IMR-90 (cell line): ENCODE measurements at regions not wholly inside any gene's neighbourhood (a gene's known extent, or its start where the extent isn't known, plus 50 kb on each side); places are given as distances from the start of the nearest gene placed in this dataset.

ENCODE experiments used
- ATAC-seq: fragments of 200-7000 bp; cut with Tn5 transposase; 2 replicates; pipeline ENCODE4 v1.9.1; 2020; ENCODE audit warnings: low read depth, mild to moderate bottlenecking, moderate library complexity
- BruUV-seq: library from RNA; stranded (reverse); fragments of 400-500 nt; replicated peaks from 2 replicates; lab custom pipeline; 2021; lab: Mats Ljungman, UMichigan
- CTCF ChIA-PET: fragments of 300-600 bp; formaldehyde crosslinking; extraction: SDS; loops from one replicate; lab custom pipeline; 2021; ENCODE audit warnings: antibody characterized with exemption; lab: Yijun Ruan, JAX
- POLR2A ChIA-PET: fragments of 300-600 bp; sonication (Branson Sonifier 250); formaldehyde crosslinking; loops from one replicate; lab custom pipeline; 2022; ENCODE audit warnings: antibody characterized with exemption; ENCODE audit not compliant: unreplicated experiment; lab: Charles Lee
- DNase-seq: peaks from one replicate; pipeline ENCODE4 v3.0.0; 2013
- H2AFZ ChIP-seq: replicated peaks from 2 replicates; pipeline ENCODE3; 2013; ENCODE audit warnings: low read length, mild to moderate bottlenecking; ENCODE audit not compliant: poor library complexity
- H2AK5ac ChIP-seq: 2 replicates; pipeline ENCODE4 v1.6.1; 2013; ENCODE audit warnings: low read depth, low read length, inconsistent platforms
- H2AK9ac ChIP-seq: replicated peaks from 2 replicates; pipeline ENCODE3; 2013; ENCODE audit warnings: mild to moderate bottlenecking, low read depth, low read length, moderate library complexity; ENCODE audit not compliant: poor library complexity
- H2BK120ac ChIP-seq: 2 replicates; pipeline ENCODE4 v1.6.1; 2013; ENCODE audit warnings: low read depth, low read length, inconsistent platforms
- H2BK15ac ChIP-seq: 3 replicates; pipeline ENCODE4 v1.6.1; 2013; ENCODE audit warnings: low read depth, low read length, inconsistent platforms
- H2BK20ac ChIP-seq: 2 replicates; pipeline ENCODE4 v1.6.1; 2013; ENCODE audit warnings: low read depth, mild to moderate bottlenecking, inconsistent platforms, low read length, moderate library complexity
- H2BK5ac ChIP-seq: 2 replicates; pipeline ENCODE4 v1.6.1; 2013; ENCODE audit warnings: mild to moderate bottlenecking, low read depth, low read length, inconsistent platforms; ENCODE audit not compliant: poor library complexity, severe bottlenecking
- H3K14ac ChIP-seq: replicated peaks from 2 replicates; pipeline ENCODE4 v1.6.1; 2013; ENCODE audit warnings: low read depth, low read length, inconsistent platforms
- H3K18ac ChIP-seq: 2 replicates; pipeline ENCODE4 v1.6.1; 2013; ENCODE audit warnings: low read depth, low read length, control low read depth
- H3K23ac ChIP-seq: 2 replicates; pipeline ENCODE4 v1.6.1; 2013; ENCODE audit warnings: low read depth, low read length, inconsistent platforms
- H3K27ac ChIP-seq: 2 replicates; pipeline ENCODE4 v1.5.1; 2013; ENCODE audit warnings: mild to moderate bottlenecking, control low read depth, low read length; ENCODE audit not compliant: insufficient read depth
- H3K27me3 ChIP-seq: 2 replicates; pipeline ENCODE4 v1.6.1; 2013; ENCODE audit warnings: low read length; ENCODE audit not compliant: control insufficient read depth, insufficient read depth
- H3K36me3 ChIP-seq: 2 replicates; pipeline ENCODE4 v1.6.1; 2013; ENCODE audit warnings: low read length, mixed read lengths; ENCODE audit not compliant: control insufficient read depth, insufficient read depth
- H3K4ac ChIP-seq: 2 replicates; pipeline ENCODE4 v1.6.1; 2013; ENCODE audit warnings: low read depth, low read length, inconsistent platforms
- H3K4me1 ChIP-seq: 2 replicates; pipeline ENCODE4 v1.6.1; 2013; ENCODE audit warnings: low read length, mixed read lengths; ENCODE audit not compliant: control insufficient read depth, insufficient read depth
- H3K4me2 ChIP-seq: 2 replicates; pipeline ENCODE4 v1.6.1; 2013; ENCODE audit warnings: low read depth, mild to moderate bottlenecking, control low read depth, low read length, moderate library complexity
- H3K4me3 ChIP-seq: 2 replicates; pipeline ENCODE4 v1.5.1; 2013; ENCODE audit warnings: low read depth, mild to moderate bottlenecking, control low read depth, low read length, moderate library complexity; ENCODE audit not compliant: insufficient read depth
- H3K56ac ChIP-seq: 2 replicates; pipeline ENCODE4 v1.6.1; 2013; ENCODE audit warnings: low read length, inconsistent platforms; ENCODE audit not compliant: insufficient read depth; ENCODE audit errors: extremely low read depth
- H3K79me1 ChIP-seq, 2 experiments: 2 replicates each; pipeline ENCODE4 v1.6.1; 2013; ENCODE audit warnings: low read length in 2 of 2, inconsistent platforms in 1 of 2, low read depth in 1 of 2
- H3K9ac ChIP-seq: 2 replicates; pipeline ENCODE4 v1.6.1; 2013; ENCODE audit warnings: low read depth, low read length, control low read depth
- H3K9me1 ChIP-seq: 2 replicates; pipeline ENCODE4 v1.6.1; 2013; ENCODE audit warnings: low read length, inconsistent platforms; ENCODE audit not compliant: insufficient read depth
- H3K9me3 ChIP-seq: 2 replicates; pipeline ENCODE4 v1.6.1; 2013; ENCODE audit warnings: low read length; ENCODE audit not compliant: control insufficient read depth, insufficient read depth
- H4K20me1 ChIP-seq: 2 replicates; pipeline ENCODE4 v1.6.1; 2013; ENCODE audit warnings: low read length, inconsistent platforms; ENCODE audit not compliant: insufficient read depth
- H4K5ac ChIP-seq: 2 replicates; pipeline ENCODE4 v1.6.1; 2013; ENCODE audit warnings: mild to moderate bottlenecking, low read depth, low read length, control low read depth
- H4K8ac ChIP-seq, 2 experiments: 2 replicates each; pipeline ENCODE4 v1.6.1; 2013; ENCODE audit warnings: low read depth in 2 of 2, low read length in 2 of 2, control low read depth in 1 of 2, inconsistent platforms in 1 of 2
- H4K91ac ChIP-seq: 2 replicates; pipeline ENCODE4 v1.6.1; 2013; ENCODE audit warnings: low read depth, low read length, inconsistent platforms; ENCODE audit not compliant: insufficient read depth
- BHLHE40 ChIP-seq: fragments of 150-350 bp; IDR thresholded peaks from 2 replicates; pipeline ENCODE4 v1.6.1; 2016; ENCODE audit warnings: mild to moderate bottlenecking, low read depth, low read length
- CEBPB ChIP-seq: IDR thresholded peaks from 2 replicates; pipeline ENCODE4 v1.6.1; 2012; ENCODE audit warnings: low read depth, low read length, improper control_type of control experiment
- CHD1 ChIP-seq: IDR thresholded peaks from 2 replicates; pipeline ENCODE4 v1.6.1; 2012; ENCODE audit warnings: low read depth, low read length, improper control_type of control experiment
- FOS ChIP-seq: fragments of 150-350 bp; IDR thresholded peaks from 2 replicates; pipeline ENCODE4 v1.6.1; 2016; ENCODE audit warnings: low read depth, low read length
- MAZ ChIP-seq: IDR thresholded peaks from 2 replicates; pipeline ENCODE4 v1.6.1; 2012; ENCODE audit warnings: low read depth, mild to moderate bottlenecking, low read length, improper control_type of control experiment, moderate library complexity, borderline replicate concordance
- MXI1 ChIP-seq: IDR thresholded peaks from 2 replicates; pipeline ENCODE4 v1.6.1; 2012; ENCODE audit warnings: low read depth, mild to moderate bottlenecking, low read length, moderate library complexity, borderline replicate concordance
- RAD21 ChIP-seq: IDR thresholded peaks from 2 replicates; pipeline ENCODE4 v1.6.1; 2012; ENCODE audit warnings: low read length, improper control_type of control experiment
- RCOR1 ChIP-seq: IDR thresholded peaks from 2 replicates; pipeline ENCODE4 v1.6.1; 2012; ENCODE audit warnings: mild to moderate bottlenecking, low read length, improper control_type of control experiment; ENCODE audit not compliant: insufficient replicate concordance
- RFX5 ChIP-seq: IDR thresholded peaks from 2 replicates; pipeline ENCODE4 v1.8.0; 2012; ENCODE audit warnings: low read depth, mild to moderate bottlenecking, low read length, moderate library complexity
- SMC3 ChIP-seq: fragments of 150-350 bp; IDR thresholded peaks from 2 replicates; pipeline ENCODE4 v1.6.1; 2016; ENCODE audit warnings: low read depth, mild to moderate bottlenecking, antibody characterized with exemption, low read length, moderate library complexity
- WGBS, 2 experiments: methylation state at CpG; one replicate each; pipeline versions ENCODE4 v1.1.5 to v1.1.7; 2013; ENCODE audit warnings: missing lambda C conversion rate in 2 of 2; ENCODE audit not compliant: insufficient read length in 1 of 2; ENCODE audit errors: extremely low coverage in 2 of 2; 5-methylcytosine and 5-hydroxymethylcytosine counted together
- dilution Hi-C: fragments of 300-500 bp; cut with HindIII; formaldehyde crosslinking; loops from one replicate; pipeline ENCODE4 v1.14.3; 2018; ENCODE audit warnings: low sequenced_read_pairs; ENCODE audit not compliant: unreplicated experiment
- in situ Hi-C: fragments of 300-500 bp; cut with MboI; formaldehyde crosslinking; loops from 3 replicates; pipeline ENCODE4 v1.14.3; 2019; ENCODE audit warnings: low sequenced_read_pairs, inconsistent platforms, mixed read lengths
- intact Hi-C: fragments of 100-400 bp; cut with micrococcal nuclease; formaldehyde crosslinking; loops from 2 replicates; pipeline ENCODE4 v1.10.0; 2022
- TF ChIP-seq, protein P1 (sequence below): fragments of 150-350 bp; IDR thresholded peaks from 2 replicates; pipeline ENCODE4 v1.6.1; 2016; ENCODE audit warnings: low read depth, mild to moderate bottlenecking, low read length, moderate library complexity, borderline replicate concordance
- TF ChIP-seq, protein P2 (sequence below): conservative IDR thresholded peaks from 2 replicates; pipeline ENCODE4 v1.5.1; 2012; ENCODE audit warnings: mild to moderate bottlenecking, low read depth, low read length, improper control_type of control experiment

DNA sequence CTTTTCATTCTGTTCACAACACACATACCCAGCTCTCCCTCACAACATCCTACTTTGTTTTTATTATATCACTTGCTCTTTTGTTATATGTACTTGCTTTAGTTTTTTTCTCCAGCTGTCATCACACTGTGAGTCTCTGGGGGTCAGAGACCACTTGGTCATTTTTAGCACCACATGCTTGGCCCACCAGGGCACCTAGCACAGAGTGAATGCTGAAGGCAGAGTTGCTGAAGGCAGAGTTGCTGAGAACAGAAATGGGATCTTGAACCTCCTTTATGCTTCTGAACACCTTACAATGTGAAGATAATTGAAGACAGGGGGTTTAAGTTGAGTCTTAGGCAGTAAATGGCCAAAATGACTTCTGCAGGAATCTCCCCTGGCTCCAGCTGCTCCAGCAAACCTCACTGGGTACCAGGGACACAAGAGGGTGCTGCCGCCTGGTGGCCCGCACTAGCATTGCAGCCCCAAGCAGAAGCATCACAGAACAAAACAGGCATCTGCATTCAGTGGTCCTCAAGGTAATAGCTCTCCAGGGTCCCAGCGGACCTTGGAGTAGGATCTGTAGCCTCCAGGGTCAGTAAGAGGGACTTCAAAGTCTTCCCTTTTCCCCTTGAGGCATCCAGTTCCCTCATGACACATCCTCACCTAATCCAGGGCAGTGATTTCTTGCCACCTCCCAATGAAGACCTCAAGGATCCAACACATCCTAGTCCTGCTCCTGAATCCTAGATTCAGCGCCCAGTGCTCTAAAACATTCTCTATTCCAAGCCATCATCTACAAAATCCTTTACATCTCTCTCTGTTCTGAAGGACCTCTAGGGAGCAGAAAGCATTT is 1972.6 kb downstream of the TP53TG3F start:
- no peak overlapping the region for H2BK15ac ChIP-seq
- TF ChIP-seq BHLHE40, result no peak
- TF ChIP-seq MXI1, result no peak
- no peak for TF ChIP-seq SMC3
- no peak for TF ChIP-seq FOS
- TF ChIP-seq CHD1, result no peak
- no peak for TF ChIP-seq MAZ
- TF ChIP-seq, protein P1, sequence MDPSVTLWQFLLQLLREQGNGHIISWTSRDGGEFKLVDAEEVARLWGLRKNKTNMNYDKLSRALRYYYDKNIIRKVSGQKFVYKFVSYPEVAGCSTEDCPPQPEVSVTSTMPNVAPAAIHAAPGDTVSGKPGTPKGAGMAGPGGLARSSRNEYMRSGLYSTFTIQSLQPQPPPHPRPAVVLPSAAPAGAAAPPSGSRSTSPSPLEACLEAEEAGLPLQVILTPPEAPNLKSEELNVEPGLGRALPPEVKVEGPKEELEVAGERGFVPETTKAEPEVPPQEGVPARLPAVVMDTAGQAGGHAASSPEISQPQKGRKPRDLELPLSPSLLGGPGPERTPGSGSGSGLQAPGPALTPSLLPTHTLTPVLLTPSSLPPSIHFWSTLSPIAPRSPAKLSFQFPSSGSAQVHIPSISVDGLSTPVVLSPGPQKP, result no peak
- TF ChIP-seq, protein P2, sequence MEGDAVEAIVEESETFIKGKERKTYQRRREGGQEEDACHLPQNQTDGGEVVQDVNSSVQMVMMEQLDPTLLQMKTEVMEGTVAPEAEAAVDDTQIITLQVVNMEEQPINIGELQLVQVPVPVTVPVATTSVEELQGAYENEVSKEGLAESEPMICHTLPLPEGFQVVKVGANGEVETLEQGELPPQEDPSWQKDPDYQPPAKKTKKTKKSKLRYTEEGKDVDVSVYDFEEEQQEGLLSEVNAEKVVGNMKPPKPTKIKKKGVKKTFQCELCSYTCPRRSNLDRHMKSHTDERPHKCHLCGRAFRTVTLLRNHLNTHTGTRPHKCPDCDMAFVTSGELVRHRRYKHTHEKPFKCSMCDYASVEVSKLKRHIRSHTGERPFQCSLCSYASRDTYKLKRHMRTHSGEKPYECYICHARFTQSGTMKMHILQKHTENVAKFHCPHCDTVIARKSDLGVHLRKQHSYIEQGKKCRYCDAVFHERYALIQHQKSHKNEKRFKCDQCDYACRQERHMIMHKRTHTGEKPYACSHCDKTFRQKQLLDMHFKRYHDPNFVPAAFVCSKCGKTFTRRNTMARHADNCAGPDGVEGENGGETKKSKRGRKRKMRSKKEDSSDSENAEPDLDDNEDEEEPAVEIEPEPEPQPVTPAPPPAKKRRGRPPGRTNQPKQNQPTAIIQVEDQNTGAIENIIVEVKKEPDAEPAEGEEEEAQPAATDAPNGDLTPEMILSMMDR, result no peak; the same call in 1 of the 2 replicates
- no peak for TF ChIP-seq CEBPB
- no peak for TF ChIP-seq RAD21
- no peak for TF ChIP-seq RFX5
- TF ChIP-seq RCOR1, result no peak
- H3K4me1 ChIP-seq, result no peaks in the 10 kb centered on the region
- no peak overlapping the region for H2AFZ ChIP-seq
- no CpG with 5 or more reads among the region's 4 CpGs for WGBS, 2 experiments
- no peak overlapping the region for H3K18ac ChIP-seq
- H3K14ac ChIP-seq, result no peak overlapping the region
- no peak overlapping the region for H3K9ac ChIP-seq
- DNase-seq (no peak), ATAC-seq (no peak)
- H4K20me1 ChIP-seq, result no peaks in the 10 kb centered on the region
- H3K9me3 ChIP-seq, result peaks cover 14% of the 10 kb centered on the region
- CTCF ChIA-PET, result no interaction called here
- no peak overlapping the region for H3K23ac ChIP-seq
- H3K4ac ChIP-seq, result no peak overlapping the region
- POLR2A ChIA-PET, result no interaction called here
- no peak overlapping the region for H3K56ac ChIP-seq
- H3K4me2 ChIP-seq, result no peak overlapping the region
- no peak overlapping the region for H4K8ac ChIP-seq
- H4K5ac ChIP-seq, result no peak overlapping the region
- dilution Hi-C loops (no loop called here), in situ Hi-C loops (no loop called here), intact Hi-C loops (no loop called here)
- no peaks in the 10 kb centered on the region for H3K36me3 ChIP-seq
- no peak overlapping the region for H2BK120ac ChIP-seq
- no peak overlapping the region for H2BK20ac ChIP-seq
- H4K91ac ChIP-seq, result no peak overlapping the region
- no peak overlapping the region for H3K27ac ChIP-seq
- no peaks in the 10 kb centered on the region for H3K27me3 ChIP-seq
- H2BK5ac ChIP-seq, result no peak overlapping the region
- no peak overlapping the region for H2AK9ac ChIP-seq
- no peak overlapping the region for H3K4me3 ChIP-seq
- no peak overlapping the region for H2AK5ac ChIP-seq
- no TSS peak for BruUV-seq
- no peaks in the 10 kb centered on the region for H3K79me1 ChIP-seq
- no peaks in the 10 kb centered on the region for H3K9me1 ChIP-seq
